Loucy (cell line): ENCODE measurements at regions not wholly inside any gene's neighbourhood (a gene's known extent, or its start where the extent isn't known, plus 50 kb on each side); places are given as distances from the start of the nearest gene placed in this dataset.

ENCODE experiments used
- H2AFZ ChIP-seq: fragments of 200-600 bp; sonication (generic); 2 replicates; pipeline ENCODE4 v1.6.0; 2016; ENCODE audit warnings: antibody characterized with exemption, mild to moderate bottlenecking, low read length, moderate library complexity
- H3F3A ChIP-seq: fragments of 200-600 bp; 2 replicates; pipeline ENCODE4 v1.6.0; 2016; ENCODE audit warnings: antibody characterized with exemption, low read depth, mild to moderate bottlenecking
- H3K27me3 ChIP-seq: fragments of 200-600 bp; sonication (generic); 2 replicates; pipeline ENCODE4 v1.6.1; 2014; ENCODE audit warnings: low read length, mild to moderate bottlenecking; ENCODE audit not compliant: insufficient read depth, poor library complexity, severe bottlenecking
- H3K36me3 ChIP-seq: fragments of 200-600 bp; sonication (generic); 2 replicates; pipeline ENCODE4 v1.6.1; 2016; ENCODE audit warnings: low read length; ENCODE audit not compliant: insufficient read depth
- H3K4me1 ChIP-seq: fragments of 200-600 bp; sonication (generic); 2 replicates; pipeline ENCODE4 v1.5.1; 2014; ENCODE audit warnings: low read length, mild to moderate bottlenecking; ENCODE audit not compliant: insufficient read depth, poor library complexity, severe bottlenecking
- H3K4me2 ChIP-seq: fragments of 200-600 bp; sonication (generic); 2 replicates; pipeline ENCODE4 v1.6.0; 2014; ENCODE audit warnings: antibody characterized with exemption, low read length, low read depth, mild to moderate bottlenecking; ENCODE audit not compliant: poor library complexity, severe bottlenecking
- H3K4me3 ChIP-seq: fragments of 200-600 bp; sonication (generic); 2 replicates; pipeline ENCODE4 v1.5.1; 2014; ENCODE audit warnings: low read length, mild to moderate bottlenecking, mixed read lengths; ENCODE audit not compliant: poor library complexity, severe bottlenecking
- H3K79me2 ChIP-seq: fragments of 200-600 bp; sonication (generic); 2 replicates; pipeline ENCODE4 v1.6.1; 2014; ENCODE audit warnings: low read length; ENCODE audit not compliant: insufficient read depth
- H3K9ac ChIP-seq: fragments of 200-600 bp; sonication (generic); 2 replicates; pipeline ENCODE4 v1.6.0; 2014; ENCODE audit warnings: mild to moderate bottlenecking, low read depth, low read length, moderate library complexity; ENCODE audit not compliant: poor library complexity, severe bottlenecking
- H3K9me2 ChIP-seq: fragments of 200-600 bp; sonication (generic); replicated peaks from 2 replicates; pipeline ENCODE4 v1.6.1; 2016; ENCODE audit warnings: low read depth, low read length, mixed read lengths
- H3K9me3 ChIP-seq: fragments of 200-600 bp; sonication (generic); 2 replicates; pipeline ENCODE4 v1.6.1; 2014; ENCODE audit warnings: mild to moderate bottlenecking, antibody characterized with exemption, low read length, low read depth; ENCODE audit not compliant: insufficient read depth
- H4K20me1 ChIP-seq: fragments of 200-600 bp; sonication (generic); 2 replicates; pipeline ENCODE4 v1.6.0; 2014; ENCODE audit warnings: antibody characterized with exemption, low read length, mild to moderate bottlenecking; ENCODE audit not compliant: insufficient read depth, poor library complexity, severe bottlenecking
- EZH2phosphoT487 ChIP-seq: fragments of 200-600 bp; IDR thresholded peaks from 2 replicates; pipeline ENCODE4 v1.6.1; 2018; ENCODE audit warnings: antibody characterized with exemption, mild to moderate bottlenecking, moderate library complexity, borderline replicate concordance
- TF ChIP-seq, protein P1 (sequence below): fragments of 200-600 bp; sonication (generic); conservative IDR thresholded peaks from 2 replicates; pipeline ENCODE4 v1.5.1; 2014; ENCODE audit warnings: mild to moderate bottlenecking, antibody characterized with exemption, low read length

DNA sequence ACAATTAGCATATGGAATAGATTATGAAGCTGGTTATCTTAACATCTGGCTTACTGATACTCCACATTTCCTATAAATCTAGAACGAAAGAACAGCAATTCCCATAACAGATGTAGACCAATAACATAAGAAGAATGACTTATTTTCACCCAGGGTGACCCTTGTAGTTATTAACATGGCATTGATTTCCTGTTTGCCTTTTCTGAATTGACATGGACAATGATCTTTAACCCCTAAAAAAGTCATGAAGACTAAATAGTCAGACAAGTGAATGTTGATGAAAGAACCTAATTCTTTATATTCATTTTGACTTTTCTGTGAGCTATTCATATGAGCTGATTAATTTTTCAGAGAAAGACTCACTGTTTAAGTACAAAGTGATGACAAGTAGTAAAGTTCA is 175.3 kb upstream of the CD180 start:
- no peaks in the 10 kb centered on the region for H3K9me2 ChIP-seq
- H3K9me3 ChIP-seq: no peaks in the 10 kb centered on the region
- no peak for TF ChIP-seq EZH2phosphoT487
- TF ChIP-seq, protein P1, sequence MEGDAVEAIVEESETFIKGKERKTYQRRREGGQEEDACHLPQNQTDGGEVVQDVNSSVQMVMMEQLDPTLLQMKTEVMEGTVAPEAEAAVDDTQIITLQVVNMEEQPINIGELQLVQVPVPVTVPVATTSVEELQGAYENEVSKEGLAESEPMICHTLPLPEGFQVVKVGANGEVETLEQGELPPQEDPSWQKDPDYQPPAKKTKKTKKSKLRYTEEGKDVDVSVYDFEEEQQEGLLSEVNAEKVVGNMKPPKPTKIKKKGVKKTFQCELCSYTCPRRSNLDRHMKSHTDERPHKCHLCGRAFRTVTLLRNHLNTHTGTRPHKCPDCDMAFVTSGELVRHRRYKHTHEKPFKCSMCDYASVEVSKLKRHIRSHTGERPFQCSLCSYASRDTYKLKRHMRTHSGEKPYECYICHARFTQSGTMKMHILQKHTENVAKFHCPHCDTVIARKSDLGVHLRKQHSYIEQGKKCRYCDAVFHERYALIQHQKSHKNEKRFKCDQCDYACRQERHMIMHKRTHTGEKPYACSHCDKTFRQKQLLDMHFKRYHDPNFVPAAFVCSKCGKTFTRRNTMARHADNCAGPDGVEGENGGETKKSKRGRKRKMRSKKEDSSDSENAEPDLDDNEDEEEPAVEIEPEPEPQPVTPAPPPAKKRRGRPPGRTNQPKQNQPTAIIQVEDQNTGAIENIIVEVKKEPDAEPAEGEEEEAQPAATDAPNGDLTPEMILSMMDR: no peak
- no peak overlapping the region for H2AFZ ChIP-seq
- H3K4me1 ChIP-seq: no peaks in the 10 kb centered on the region
- H3K36me3 ChIP-seq: no peaks in the 10 kb centered on the region
- H3K4me2 ChIP-seq: no peak overlapping the region
- H3K4me3 ChIP-seq: no peak overlapping the region
- no peaks in the 10 kb centered on the region for H3K79me2 ChIP-seq
- H3K27me3 ChIP-seq: no peaks in the 10 kb centered on the region
- no peaks in the 10 kb centered on the region for H4K20me1 ChIP-seq
- H3K9ac ChIP-seq: no peak overlapping the region
- H3F3A ChIP-seq: no peaks in the 10 kb centered on the region

DNA sequence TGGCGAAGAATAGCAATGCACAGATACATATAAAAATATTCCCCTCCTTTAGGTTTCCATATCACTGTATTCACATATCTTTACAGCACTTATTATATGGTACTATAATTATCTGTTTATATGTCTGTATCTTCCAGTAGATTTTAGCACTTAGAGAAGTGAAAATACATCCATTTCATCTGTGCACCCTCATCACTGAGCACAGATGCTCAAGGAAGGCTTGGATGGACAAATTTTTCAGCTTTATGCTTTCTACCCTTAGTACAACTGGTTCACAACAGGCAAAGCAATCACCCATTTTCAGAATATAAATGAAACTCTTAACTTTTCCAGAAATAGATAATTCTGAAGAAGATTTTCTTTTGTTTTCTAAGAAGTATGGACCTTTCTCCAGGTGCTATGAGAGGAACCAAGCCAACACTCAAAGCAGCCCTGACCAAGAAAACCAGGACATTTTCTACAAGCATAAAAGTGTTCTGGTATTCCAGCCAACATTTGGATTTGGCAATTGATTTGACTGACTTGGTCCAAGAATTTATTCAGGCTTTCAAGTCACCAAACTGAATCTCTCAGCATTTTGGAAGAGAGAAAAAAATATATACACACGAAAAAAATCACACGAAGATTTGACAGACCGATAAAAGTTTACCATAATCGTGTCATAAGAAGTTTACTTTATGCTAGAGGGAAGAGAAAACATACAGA is 170.2 kb upstream of the CD180 start:
- Histone ChIP-seq H3K4me3 (no peak overlapping the region), H2AFZ (no peak overlapping the region), H3K4me1 (no peaks in the 10 kb centered on the region), H3K9me3 (no peaks in the 10 kb centered on the region), H3K9me2 (no peaks in the 10 kb centered on the region), H3K79me2 (no peaks in the 10 kb centered on the region), H4K20me1 (no peaks in the 10 kb centered on the region), H3K4me2 (no peak overlapping the region), H3K36me3 (no peaks in the 10 kb centered on the region), H3K27me3 (no peaks in the 10 kb centered on the region), H3F3A (no peaks in the 10 kb centered on the region), H3K9ac (no peak overlapping the region)
- no peak for TF ChIP-seq EZH2phosphoT487
- TF ChIP-seq, protein P1: no peak

DNA sequence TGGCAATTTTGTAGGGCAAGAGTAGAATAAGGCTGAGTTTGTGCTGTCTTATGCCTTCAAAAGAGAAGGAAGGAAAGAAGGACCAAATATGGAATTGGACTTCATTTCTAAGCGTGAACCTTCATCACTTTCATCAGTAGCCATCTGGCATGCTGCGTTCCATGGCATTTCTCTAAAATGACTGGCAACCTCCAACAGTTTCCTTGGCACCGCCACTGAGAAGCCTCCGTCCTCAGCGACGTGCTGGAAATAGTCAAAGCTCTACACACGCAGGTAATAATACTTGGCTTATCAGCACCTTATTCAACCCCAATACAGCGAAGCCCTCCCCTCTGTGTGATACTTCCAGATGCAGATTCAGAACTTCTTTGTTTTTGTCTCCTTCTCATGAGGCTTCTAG is 169.7 kb upstream of the CD180 start:
- Histone ChIP-seq H3F3A (no peaks in the 10 kb centered on the region), H2AFZ (no peak overlapping the region), H3K9me3 (no peaks in the 10 kb centered on the region), H3K36me3 (no peaks in the 10 kb centered on the region), H3K79me2 (no peaks in the 10 kb centered on the region), H3K4me3 (no peak overlapping the region), H3K4me1 (no peaks in the 10 kb centered on the region), H3K9me2 (no peaks in the 10 kb centered on the region), H3K27me3 (no peaks in the 10 kb centered on the region), H4K20me1 (no peaks in the 10 kb centered on the region), H3K9ac (no peak overlapping the region), H3K4me2 (no peak overlapping the region)
- TF ChIP-seq, protein P1: no peak
- no peak for TF ChIP-seq EZH2phosphoT487
